NCI-H1105 (cell line): ENCODE measurements at regions not wholly inside any gene's neighbourhood (a gene's known extent, or its start where the extent isn't known, plus 50 kb on each side); places are given as distances from the start of the nearest gene placed in this dataset.

Experiments
- DNase-seq: peaks from one replicate; lab custom pipeline; 2025; lab: John Stamatoyannopoulos, UW

- no peak for DNase-seq
Observed at GRCh38 chr7:25512061-25512687, 283.9 kb upstream of the NPVF start.

GRCh38 chr7:25515633-25516275 lies 287.5 kb upstream of the NPVF start:
- DNase-seq = no peak

- DNase-seq = no peak
Observed at GRCh38 chr7:25517906-25518305, 289.6 kb upstream of the NPVF start.

GRCh38 chr7:25520017-25520416 lies 291.7 kb upstream of the NPVF start:
- no peak for DNase-seq

GRCh38 chr7:25520516-25520915 lies 292.2 kb upstream of the NPVF start:
- DNase-seq = no peak

- no peak for DNase-seq
Observed at GRCh38 chr7:25521236-25521635, 292.9 kb upstream of the NPVF start.

GRCh38 chr7:25522727-25523126 lies 294.4 kb upstream of the NPVF start:
- no peak for DNase-seq

GRCh38 chr7:25527665-25528170 lies 299.4 kb upstream of the NPVF start:
- no peak for DNase-seq

GRCh38 chr7:25529320-25529719 lies 301.0 kb upstream of the NPVF start:
- no peak for DNase-seq

- DNase-seq = no peak
Observed at GRCh38 chr7:25536851-25537250, 308.6 kb upstream of the NPVF start.

GRCh38 chr7:25537662-25538375 lies 309.5 kb upstream of the NPVF start:
- DNase-seq = no peak

- DNase-seq = no peak
Observed at GRCh38 chr7:25541094-25541821, 313.0 kb upstream of the NPVF start.

- no peak for DNase-seq
Observed at GRCh38 chr7:25541877-25542276, 313.6 kb upstream of the NPVF start.

- no peak for DNase-seq
Observed at GRCh38 chr7:25543210-25543609, 314.9 kb upstream of the NPVF start.

- DNase-seq = no peak
Observed at GRCh38 chr7:25543798-25544197, 315.5 kb upstream of the NPVF start.

GRCh38 chr7:25544254-25544653 lies 316.0 kb upstream of the NPVF start:
- no peak for DNase-seq

GRCh38 chr7:25545124-25546008 lies 317.1 kb upstream of the NPVF start:
- no peak for DNase-seq

GRCh38 chr7:25546306-25546705 lies 318.0 kb upstream of the NPVF start:
- no peak for DNase-seq

GRCh38 chr7:25549271-25549921 lies 321.1 kb upstream of the NPVF start:
- DNase-seq = no peak

GRCh38 chr7:25550149-25550548 lies 321.9 kb upstream of the NPVF start:
- DNase-seq = no peak

GRCh38 chr7:25552998-25553397 lies 324.7 kb upstream of the NPVF start:
- no peak for DNase-seq
